Stimulated activated CD4-positive, alpha-beta T cell treated with anti-CD3 and anti-CD28 coated beads, Interleukin-4, amount 100 ng/mL, for 4 hours (primary cell): ENCODE measurements at regions not wholly inside any gene's neighbourhood (a gene's known extent, or its start where the extent isn't known, plus 50 kb on each side); places are given as distances from the start of the nearest gene placed in this dataset.

Experiments
- DNase-seq, 2 experiments: peaks; one replicate each; pipeline ENCODE4 v3.0.0-alpha.2; 2020

- no peak for DNase-seq
These were observed 194.9 kb upstream of the TNRC6C start for GRCh38 chr17:77763575-77763974.

GRCh38 chr17:77765292-77765691 lies 193.2 kb upstream of the TNRC6C start:
- DNase-seq: no peak

GRCh38 chr17:77767148-77767547 lies 191.4 kb upstream of the TNRC6C start:
- DNase-seq: no peak

- DNase-seq: no peak
These were observed 190.2 kb upstream of the TNRC6C start for GRCh38 chr17:77768248-77768852.

- DNase-seq: no peak
These were observed 189.3 kb upstream of the TNRC6C start for GRCh38 chr17:77769215-77769614.

GRCh38 chr17:77769762-77770161 lies 188.7 kb upstream of the TNRC6C start:
- no peak for DNase-seq

- DNase-seq: no peak
These were observed 188.0 kb upstream of the TNRC6C start for GRCh38 chr17:77770331-77771105.

GRCh38 chr17:77771145-77771544 lies 187.4 kb upstream of the TNRC6C start:
- DNase-seq: no peak

GRCh38 chr17:77771587-77771986 lies 186.9 kb upstream of the TNRC6C start:
- DNase-seq: no peak

GRCh38 chr17:77771998-77772397 lies 186.5 kb upstream of the TNRC6C start:
- DNase-seq: no peak

GRCh38 chr17:77772461-77772897 lies 186.0 kb upstream of the TNRC6C start:
- DNase-seq: peak; percentile 51 to 59

GRCh38 chr17:77772899-77773358 lies 185.6 kb upstream of the TNRC6C start:
- no peak for DNase-seq

GRCh38 chr17:77774182-77774581 lies 184.3 kb upstream of the TNRC6C start:
- DNase-seq: no peak

- DNase-seq: no peak
These were observed 179.6 kb upstream of the TNRC6C start for GRCh38 chr17:77778636-77779489.

GRCh38 chr17:77779711-77780539 lies 178.6 kb upstream of the TNRC6C start:
- no peak for DNase-seq

GRCh38 chr17:77781536-77781935 lies 177.0 kb upstream of the TNRC6C start:
- no peak for DNase-seq

- DNase-seq: no peak
These were observed 176.3 kb upstream of the TNRC6C start for GRCh38 chr17:77782201-77782600.

- DNase-seq: no peak
These were observed 175.9 kb upstream of the TNRC6C start for GRCh38 chr17:77782611-77783010.

GRCh38 chr17:77783991-77784820 lies 174.3 kb upstream of the TNRC6C start:
- peak; percentile 45 to 66 for DNase-seq

- DNase-seq: no peak
These were observed 173.1 kb upstream of the TNRC6C start for GRCh38 chr17:77785312-77785905.

GRCh38 chr17:77786090-77786489 lies 172.4 kb upstream of the TNRC6C start:
- no peak for DNase-seq
